ENCODE measurements at regions not wholly inside any gene's neighbourhood (a gene's known extent, or its start where the extent isn't known, plus 50 kb on each side); places are given as distances from the start of the nearest gene placed in this dataset.

DNA sequence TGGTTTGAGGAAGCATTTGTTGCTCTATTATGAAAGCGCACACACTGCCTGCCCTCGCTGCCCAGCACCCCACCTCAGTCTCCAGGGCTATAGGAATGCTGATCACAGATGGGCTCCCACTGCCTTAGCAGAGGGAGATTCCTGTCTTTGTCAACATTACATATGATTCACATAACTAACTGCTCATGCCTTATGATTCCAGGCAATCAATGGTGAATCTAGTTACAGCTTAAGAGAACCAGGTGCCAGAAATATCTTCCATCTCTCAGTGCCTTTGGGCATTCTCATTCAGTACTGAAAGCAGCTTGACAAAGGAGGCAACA is 458.9 kb upstream of the C9orf72 start:
- no peak for DNase-seq

DNA sequence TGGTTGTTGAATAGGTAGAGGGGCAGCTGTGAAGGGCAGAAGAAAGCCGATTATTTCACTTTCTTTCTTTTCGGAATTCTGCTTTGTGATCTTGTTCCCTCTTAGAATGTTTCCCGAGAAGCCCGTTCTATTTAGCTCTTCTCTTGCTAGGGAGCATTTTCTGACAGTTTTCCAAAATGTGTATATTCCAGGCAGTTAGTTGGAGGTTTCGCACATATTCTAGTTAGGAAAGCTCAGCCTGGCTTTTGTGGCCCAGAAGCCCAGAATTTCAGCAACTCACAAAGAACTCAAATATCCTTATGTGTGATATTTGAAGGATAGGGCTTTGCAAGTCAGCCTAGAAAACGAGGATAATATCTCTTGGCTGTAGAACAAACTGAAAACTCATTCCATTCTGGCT is 461.0 kb upstream of the C9orf72 start:
- DNase-seq: no peak

DNA sequence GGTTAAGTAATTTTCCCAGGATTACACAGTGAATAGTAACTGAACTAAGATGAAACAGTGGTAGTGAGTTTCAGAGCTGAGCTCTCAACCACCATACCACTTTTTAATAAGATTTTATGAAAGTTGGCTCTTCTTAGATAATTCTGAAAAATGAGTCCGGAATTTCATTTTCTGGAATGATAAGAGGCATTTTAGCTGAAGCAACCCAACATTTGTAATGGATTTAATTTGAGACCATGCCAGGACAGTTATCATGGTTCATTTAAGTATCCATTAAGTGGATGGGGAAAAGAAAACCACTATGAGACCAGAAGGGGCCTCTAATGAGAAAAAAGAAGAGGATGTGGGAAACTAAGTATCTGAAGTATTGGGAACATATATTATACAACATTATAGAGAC is 464.7 kb upstream of the C9orf72 start:
- DNase-seq: no peak

DNA sequence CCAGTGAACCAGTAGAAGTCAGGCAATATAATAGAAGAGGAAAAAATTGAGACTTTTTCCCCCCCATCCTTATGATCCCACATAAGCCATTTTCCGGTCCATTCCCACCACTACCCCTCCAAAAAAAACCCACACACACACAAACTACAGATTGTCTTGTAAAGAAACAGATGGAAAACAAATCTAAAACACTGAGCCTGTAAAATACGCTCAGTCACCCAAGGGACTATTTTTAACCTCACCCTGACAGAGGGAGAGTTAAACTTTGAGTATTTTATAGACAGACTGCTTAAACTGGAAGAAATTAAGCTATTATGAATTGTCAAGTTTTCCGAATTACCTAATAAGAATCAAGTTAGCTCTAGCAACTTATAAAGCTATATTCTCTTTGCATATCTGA is 471.8 kb upstream of the C9orf72 start:
- DNase-seq: no peak

DNA sequence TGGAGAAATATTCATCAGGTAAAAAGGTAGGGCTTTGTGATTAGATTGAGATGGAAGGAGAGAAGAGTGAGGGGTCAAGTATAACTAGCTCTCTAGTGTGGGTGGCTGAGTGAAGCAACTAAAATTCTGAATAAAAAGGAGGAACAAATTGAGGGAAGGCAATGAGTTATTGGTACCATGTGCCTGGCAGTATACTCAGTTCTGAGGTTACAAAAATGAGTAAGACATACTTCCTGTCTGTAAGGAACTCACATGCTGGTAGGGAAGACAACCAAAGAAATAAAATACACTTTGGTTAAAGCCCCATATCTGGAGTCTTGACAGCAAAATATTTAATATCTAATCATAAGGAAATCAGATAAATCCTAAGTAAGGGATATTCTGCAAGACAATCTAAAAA is 476.8 kb upstream of the C9orf72 start:
- no peak for DNase-seq

DNA sequence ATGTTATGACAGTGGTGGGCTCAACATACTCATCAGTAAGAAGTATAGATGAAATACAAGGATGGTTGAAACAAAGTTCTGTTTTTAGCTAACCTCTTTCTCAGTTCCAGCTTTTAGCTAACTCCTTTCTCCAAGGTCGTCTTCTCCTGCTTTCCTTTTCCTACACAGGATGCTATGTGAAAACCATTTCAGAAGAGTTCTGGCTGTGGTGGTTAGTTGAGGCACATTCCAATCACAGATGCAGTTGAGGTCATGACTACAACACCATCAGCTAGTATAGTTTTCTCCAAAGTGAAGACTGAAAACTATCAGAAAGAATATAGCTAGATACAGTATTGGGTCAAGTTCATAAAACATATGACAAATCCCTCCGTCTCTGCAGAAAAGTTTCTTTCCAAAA is 477.7 kb upstream of the C9orf72 start:
- no peak for DNase-seq

DNA sequence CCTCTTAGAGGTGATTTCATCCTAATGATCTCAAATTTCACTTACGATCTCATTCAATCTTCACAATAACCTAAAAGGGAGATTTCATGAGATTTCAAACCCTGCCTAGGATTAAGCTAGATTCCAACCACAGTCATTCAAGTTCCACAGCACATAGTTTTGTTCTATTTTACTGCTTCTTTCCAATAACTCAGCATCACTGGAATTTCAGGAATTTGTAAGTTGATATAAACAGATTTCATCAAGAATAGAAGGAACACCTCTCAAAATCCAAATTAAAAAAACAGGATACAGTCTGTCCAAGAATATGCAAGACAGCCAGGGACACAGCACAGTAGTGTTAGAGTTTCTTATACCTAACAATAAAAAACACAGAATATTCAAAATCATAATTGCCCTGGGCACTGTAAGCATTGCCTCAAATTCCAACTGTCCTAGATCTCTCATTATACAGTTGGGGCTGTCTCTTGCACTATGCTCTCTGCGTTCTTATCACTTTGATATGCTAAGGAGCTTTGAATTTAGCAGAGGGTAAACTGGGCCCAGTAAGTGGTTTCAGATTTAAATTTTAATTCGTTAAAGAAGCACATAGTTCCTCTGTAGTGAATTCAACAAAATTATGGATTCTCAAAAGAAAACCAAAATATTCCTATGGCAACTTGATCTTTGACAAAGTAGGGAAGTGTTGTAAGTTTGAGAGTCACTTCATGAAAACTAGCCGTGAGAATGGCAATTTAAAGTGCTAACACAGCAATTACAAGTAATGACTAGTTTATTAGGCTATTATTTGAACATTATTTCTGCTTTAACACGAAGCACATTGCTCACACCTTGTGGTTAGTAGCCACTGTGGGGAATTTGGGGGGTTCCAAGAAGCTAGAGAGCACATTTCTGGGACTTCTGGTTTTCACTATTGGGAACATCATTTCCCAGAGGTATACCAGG is 478.6 kb upstream of the C9orf72 start:
- no peak for DNase-seq

DNA sequence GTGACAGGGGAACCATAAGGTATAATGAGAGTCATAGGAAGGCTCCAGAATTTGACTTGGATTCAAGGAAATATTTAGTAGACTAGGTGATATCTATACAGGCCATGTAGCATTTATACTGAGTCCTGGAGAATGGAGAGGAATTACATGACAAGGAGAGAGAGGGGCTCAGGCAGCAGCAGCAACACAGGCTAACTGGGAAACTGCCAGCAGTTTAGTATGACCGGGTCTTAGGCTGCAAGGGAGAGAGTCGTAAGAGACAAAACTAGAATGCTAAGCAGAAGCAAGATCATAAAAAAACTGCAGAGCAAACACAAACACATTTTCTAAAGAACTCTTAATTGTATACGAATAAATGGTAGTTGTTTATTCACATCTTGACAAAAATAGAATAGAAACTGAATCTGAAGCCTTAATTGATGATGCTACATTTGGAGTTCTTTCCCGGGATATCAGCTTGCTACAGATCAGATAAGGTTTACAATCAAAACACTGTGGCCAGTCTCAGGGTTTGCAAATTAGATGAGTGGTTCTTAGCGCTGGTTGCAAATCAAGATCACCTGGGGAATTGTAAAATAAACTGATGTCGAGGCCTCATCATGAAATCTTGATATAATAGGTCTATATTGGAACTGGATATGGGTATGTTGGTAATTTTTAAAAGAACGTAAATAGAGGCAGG is 480.0 kb upstream of the C9orf72 start:
- no peak for DNase-seq

DNA sequence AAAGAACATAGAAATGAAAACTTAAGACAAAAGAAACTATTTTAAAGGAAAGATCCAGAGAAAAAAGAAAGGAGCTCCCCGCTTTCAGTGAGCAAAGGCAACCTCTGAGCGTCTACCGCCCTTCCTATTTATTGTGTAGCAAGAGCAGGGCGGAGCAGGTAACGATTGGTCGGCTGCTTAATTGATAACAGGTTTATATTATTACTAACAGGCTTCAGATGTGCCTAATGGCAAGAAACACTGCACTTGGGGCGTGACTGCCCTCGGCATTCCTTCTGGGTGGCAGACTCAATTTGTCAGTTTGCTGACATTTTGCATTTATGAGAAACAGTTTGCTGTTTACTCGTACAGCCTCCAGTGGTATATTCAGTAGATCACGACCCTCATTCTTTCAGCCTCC is 482.7 kb upstream of the C9orf72 start:
- no peak for DNase-seq

DNA sequence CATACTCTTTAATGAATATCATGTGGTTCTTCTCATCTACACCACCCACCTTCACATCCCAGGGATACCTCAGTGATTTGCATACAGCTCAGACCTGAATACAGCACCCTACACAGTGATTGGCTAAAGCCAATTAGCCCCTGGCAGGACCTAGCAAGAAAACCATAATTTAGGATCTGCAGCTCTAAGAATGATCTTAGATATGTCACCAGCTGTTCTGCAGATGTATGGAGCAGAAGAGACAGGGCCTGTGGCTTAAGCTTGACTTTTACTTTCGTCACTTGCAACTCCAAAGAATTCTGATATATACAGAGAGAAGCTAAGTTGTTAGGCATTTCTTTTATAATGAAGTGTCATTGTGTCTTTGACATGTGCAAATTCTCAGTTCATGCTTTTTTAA is 483.2 kb upstream of the C9orf72 start:
- no peak for DNase-seq

DNA sequence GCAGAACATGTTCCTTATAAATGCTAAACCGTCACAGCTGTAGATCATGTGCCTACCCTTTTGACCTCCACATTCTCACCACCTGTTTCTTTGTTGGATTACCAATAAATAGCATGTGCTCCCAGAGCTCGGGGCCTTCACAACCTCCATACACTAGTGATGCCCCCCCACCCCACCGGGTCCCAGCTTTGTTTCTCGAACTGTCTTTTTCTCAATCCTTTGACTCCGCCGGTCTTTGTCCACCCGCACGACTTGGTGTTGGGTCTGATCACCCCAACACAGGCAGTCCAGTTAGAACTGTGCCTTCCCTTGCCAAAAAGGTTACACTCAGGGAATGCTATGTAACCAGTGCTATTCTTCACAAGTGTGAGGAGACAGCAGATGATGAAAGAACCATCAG is 485.9 kb upstream of the C9orf72 start:
- no peak for DNase-seq

DNA sequence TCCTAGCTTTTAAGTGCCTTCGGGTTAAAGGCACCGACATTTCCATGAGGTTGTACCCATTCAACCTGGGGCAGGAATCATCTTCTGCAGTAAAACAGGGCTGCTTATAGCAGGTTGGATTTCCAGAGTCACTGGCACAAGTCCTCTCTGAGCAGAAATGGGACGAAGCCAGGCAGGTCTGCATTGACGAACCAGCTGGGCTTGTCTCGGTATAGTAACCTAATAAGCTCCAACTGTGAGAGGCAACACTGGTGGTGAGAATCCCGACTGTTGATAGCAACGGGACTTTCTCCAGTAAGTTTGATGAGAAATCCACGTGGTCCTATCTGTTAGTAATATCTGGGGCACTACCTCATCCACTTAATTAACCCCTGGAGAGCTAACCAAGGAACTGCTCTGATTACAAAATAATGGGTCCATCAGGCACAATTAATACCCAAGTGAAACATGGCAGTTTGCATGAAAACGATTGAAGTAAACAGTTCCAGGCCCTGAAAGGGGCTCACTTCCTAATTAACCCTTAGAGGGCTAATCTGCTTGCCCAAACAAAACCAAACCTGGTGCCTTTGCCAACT is 491.0 kb upstream of the C9orf72 start:
- no peak for DNase-seq

DNA sequence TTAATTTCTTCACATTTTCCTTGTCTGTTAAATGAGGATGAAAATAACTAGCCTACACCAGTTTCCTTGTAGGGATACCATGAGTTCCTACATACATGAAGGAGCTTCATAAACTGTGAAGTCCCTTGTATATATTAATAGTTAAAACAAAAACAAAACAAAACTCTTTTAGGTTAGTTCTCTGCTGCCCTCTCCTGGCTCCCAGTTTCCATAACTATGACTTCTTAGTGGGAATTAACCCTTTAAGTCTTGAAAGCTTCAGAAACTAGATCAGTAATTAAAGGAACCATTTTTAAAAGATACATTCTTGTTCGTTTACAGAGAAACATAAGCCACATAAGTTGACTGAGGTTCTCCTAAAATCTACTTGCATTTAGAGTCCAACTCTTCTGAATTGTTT is 500.0 kb upstream of the C9orf72 start:
- peak; percentile 15 for DNase-seq

DNA sequence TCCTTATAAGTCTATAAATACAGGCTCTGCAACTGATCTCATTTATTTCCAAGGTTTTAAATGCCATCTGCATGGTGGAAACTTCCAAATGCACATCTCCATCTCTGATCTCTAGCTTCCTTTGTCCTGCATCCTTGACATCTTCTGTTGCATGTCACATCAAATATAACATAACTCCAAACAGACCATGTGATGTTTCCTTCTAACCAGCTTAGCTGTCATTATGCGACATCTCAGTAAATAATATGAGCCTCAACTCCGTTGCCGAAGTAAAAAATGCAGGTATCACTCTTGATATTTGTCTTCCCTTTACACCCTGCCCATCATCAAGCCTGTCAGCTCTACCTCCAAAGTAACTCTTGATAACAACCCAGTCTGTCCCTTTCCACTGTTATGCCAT is 506.4 kb upstream of the C9orf72 start:
- DNase-seq: no peak

DNA sequence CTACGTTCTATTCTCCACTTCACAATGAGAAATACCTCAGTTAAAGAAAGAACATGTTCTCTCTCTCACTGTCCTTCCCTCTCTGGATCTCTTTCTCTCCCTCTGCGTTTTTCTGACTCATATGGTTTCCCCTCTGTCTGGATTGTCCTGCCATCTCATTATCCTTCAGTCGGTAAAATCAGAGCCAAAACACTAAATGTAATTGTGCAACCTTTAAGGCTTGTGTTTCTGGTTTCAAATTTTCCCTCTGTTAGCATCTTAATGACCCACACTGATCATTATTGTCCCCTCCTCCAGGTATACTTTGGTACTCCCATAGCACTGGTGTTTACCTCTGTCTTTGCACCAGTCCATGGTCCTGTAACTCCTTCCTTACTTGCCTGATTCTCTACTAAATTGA is 509.4 kb upstream of the C9orf72 start:
- DNase-seq: no peak

DNA sequence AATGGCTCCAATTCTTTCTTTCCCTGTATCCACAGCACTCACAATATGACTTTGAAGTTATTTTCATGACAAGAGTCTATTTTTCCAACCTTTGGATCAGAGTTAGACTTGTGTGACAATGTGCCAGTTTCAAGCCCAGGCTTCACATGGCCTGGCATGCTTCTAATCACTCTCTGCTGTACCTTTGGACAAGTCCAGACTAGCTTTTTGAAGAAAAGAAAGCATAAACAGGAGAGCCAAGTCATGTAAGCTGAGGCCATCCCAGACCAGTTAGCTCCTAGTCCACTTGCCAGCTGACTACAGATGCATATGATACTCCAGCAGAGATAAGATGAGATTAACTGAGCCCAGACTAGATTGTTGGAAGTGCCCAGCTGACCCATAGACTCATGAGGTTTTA is 513.6 kb upstream of the C9orf72 start:
- DNase-seq: no peak

DNA sequence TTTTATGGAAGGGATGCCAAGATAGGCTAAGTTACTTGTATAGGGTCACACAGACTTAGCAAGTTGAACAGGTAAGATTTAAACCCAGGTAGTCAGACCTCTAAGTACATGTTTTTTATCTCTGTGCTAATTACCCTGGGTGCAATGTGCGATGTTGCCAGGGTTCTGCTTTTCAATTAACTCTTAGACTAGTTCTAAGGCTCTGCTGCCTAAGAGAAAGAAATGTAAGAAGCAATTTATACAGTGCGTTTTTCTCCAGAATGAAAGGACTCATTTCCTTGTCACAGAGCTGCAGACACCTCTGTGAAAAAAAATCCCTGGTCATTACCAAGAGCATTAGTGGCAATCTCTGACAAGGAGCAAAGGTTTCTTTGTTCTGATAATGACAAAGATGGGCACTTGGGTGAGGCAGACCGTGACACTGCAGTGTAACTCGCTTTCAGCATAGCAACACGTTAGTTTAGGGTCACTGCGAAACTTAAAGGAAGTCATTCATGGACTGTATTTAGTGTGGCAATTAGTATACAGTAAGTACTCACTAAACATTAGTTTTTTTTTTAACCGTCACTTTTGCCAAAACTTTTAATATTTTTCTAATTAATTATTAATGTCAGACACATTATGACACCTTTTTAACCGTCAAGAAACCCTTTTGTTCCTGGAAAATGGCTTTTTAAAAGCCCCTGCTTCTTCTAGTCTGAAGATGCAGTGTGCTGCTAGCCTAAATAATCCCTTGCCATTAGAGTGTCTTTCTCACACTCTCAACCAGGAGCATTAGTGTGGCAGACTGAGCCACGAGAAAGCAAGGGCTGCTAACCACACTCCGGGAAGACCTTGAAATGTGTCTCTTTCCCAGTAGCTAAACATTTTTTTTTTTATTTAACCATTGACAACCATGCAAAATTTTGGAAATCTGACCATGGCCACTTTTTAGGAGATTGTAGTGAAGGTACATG is 520.0 kb upstream of the C9orf72 start:
- DNase-seq: no peak

DNA sequence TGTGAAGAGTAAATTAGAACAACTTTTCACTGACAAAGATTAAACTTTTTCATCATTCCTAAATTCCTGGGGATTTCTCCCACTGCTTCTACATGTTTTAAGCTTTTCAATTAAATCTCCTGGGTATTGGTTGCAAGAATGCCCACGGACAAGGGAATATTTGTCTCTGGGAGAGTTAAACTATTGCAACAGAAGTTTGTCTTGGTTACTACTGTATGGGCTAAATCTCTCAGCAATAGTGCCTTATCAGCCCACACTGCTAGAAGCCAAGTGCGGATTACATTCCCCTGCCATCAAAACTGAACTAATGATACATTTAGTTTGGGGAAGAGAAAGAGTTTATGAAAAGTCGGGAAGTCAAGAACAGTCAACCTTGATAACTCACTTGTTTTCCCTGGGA is 528.2 kb upstream of the C9orf72 start:
- DNase-seq: no peak

DNA sequence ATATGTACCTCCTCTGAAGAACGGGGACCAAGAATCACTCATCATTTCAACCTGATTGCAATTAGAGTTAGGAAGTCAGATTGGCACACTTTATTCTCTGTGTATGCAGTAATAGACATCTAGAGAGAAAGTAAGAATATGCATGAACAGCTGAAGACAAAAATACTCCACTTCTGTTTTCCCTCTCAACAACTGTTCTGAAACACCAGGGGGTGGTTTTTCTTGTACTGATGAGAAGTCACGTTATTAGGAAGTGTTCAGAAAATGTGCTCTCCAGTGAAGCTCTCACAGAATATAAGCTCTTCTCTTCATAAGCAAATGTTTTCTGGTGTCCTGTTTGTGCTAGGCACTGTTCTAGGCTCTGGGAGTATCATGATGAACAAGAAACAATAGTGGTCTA is 531.7 kb upstream of the C9orf72 start:
- no peak for DNase-seq

DNA sequence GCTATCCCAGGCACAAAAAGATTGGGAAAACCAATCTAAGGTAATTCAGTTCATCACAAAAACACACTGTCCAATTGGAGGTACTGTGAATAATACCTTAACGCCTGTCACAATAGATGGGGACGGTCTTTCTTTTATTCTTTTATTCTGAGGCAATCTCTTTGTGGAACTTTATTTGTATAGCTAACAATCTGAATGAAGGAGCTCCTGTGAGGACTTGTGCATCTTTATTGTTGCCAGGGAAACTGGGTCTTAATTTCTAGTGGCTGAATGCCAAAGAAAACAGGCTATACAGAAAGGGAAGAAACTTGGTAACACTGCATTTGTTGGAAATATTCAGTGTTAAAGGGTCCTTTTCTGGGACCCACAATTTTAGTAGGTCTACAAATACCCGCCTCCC is 546.9 kb upstream of the C9orf72 start:
- peak; percentile 53 for DNase-seq

DNA sequence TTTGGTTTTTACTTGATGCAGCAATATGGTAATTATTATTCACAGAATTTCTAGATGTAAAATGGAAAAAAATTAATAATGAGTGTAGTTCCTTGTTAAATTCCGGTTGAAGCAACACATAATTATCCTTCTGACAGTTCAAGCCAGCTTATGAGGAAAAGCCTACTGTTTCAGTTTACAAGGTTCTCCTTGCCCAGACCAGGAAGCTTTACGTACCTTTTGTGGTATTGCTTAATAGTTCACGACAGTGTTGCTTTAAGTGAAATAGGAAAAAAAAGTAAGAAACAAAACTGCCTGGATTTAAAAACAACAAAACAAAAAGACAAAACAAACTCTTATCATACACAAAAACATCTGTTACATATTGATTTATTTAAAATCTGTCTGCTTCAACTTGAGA is 547.3 kb upstream of the C9orf72 start:
- no peak for DNase-seq

DNA sequence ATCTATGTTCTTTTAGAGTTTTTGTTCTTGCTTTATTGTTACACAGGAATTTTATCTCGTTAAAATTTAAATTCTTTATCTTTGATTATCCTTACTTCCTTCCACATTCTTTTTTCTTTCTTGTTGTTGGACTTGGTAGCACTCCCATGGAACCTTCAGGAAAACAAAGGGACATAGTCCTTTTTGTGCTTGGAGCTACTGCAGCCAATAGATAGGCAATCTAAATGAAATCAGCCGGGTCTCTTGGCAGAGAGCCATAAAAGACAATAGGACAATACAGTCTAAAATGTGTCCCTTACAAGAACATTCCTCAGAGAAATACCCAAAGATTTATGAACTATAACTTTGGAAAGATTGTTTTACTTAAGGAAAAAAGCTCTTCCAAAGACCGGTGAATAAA is 548.1 kb upstream of the C9orf72 start:
- DNase-seq: no peak

DNA sequence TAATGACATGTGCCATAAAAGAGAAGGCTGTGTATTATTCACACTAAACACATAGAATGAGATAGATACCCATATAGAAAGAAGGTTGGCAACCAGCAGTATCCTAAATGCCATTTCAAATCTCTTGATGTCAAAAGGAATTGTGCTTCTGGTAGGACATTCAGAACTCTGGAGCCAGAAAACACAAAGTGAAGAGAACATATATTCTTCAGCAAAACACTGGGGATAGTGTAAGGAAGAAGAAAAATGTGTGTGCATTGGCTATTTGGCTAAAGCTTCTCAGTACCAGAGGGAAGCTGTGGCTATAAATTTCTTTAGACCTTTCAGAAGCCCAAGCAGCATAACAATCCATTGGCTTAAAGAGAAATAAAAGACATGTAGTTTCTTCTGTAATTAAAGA is 551.6 kb upstream of the C9orf72 start:
- no peak for DNase-seq

Data from NCI-H774 (cell line).